Lower leg skin (tissue), 4 donors: ENCODE measurements at regions not wholly inside any gene's neighbourhood (a gene's known extent, or its start where the extent isn't known, plus 50 kb on each side); places are given as distances from the start of the nearest gene placed in this dataset.

Experiments
- DNase-seq, 2 donors: peaks; one replicate each; pipeline ENCODE4 v3.0.0-alpha.2; 2019; ENCODE audit warnings: low spot score in 2 of 2
- H3K4me3 ChIP-seq: fragments of 200-600 bp; sonication (generic); 2 replicates; pipeline ENCODE4 v1.5.1; 2017; ENCODE audit warnings: mild to moderate bottlenecking, low read depth; ENCODE audit not compliant: poor library complexity, severe bottlenecking
- CTCF ChIP-seq, 3 donors: fragments of 450-650 bp; IDR thresholded peaks; one replicate each; pipeline ENCODE4 v1.5.1; 2016; ENCODE audit warnings: antibody characterized with exemption in 3 of 3, mild to moderate bottlenecking in 3 of 3, moderate library complexity in 2 of 3
- POLR2A ChIP-seq, 2 donors: fragments of 450-650 bp; IDR thresholded peaks; one replicate each; pipeline ENCODE4 v1.6.1; 2016 to 2017; ENCODE audit warnings: antibody characterized with exemption in 2 of 2, mild to moderate bottlenecking in 1 of 2, moderate library complexity in 1 of 2
- WGBS, 2 donors: methylation state at CpG; one replicate each; pipeline ENCODE4 v1.1.5; 2018; 5-methylcytosine and 5-hydroxymethylcytosine counted together
- intact Hi-C: fragments of 100-400 bp; cut with DNase I; formaldehyde crosslinking; loops from one replicate; pipeline ENCODE4 v1.15.0; 2023; ENCODE audit warnings: low total_unique reads

- TF ChIP-seq CTCF (IDR thresholded peaks at IDR 0.05), result no peak
- TF ChIP-seq POLR2A (IDR thresholded peaks at IDR 0.05), result no peak
- H3K4me3 ChIP-seq, result no peak overlapping the region
- intact Hi-C loops, result loop anchor here (1.0 kb wide), 1 partner anchor 24 kb away; no protein-coding TSS in a partner anchor
- no peak for DNase-seq
Measured at GRCh38 chr2:34419856-34420255, 820.8 kb upstream of the FAM98A start.

- intact Hi-C loops, result no loop called here
- WGBS, 2 donors, result 55 to 60% methylated on average over 2 of the region's 2 CpGs
- H3K4me3 ChIP-seq, result no peak overlapping the region
- TF ChIP-seq POLR2A (IDR thresholded peaks at IDR 0.05) (no peak), CTCF (IDR thresholded peaks at IDR 0.05) (no peak)
- DNase-seq, result no peak
Measured at GRCh38 chr2:34416856-34417255, 817.8 kb upstream of the FAM98A start.

DNA sequence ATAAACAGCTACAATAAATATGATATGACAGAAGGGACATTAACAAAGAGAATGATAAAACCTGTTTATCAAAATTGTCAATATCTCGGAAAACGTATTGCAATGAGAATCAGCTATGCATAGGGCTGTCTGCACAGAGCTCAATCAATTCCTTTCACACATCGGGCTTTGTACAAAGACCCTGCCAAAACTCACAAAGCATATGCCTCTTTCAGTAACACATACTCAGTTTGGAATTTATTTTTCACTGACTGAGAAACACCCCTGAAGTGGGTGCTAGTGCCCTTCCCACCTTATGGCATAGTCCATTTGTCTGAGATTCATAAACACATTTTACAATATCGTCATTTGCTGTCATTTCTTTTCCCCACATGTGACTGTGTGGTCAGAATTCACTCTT lies 815.8 kb upstream of the FAM98A start:
- TF ChIP-seq CTCF (IDR thresholded peaks at IDR 0.05) (no peak), POLR2A (IDR thresholded peaks at IDR 0.05) (no peak)
- intact Hi-C loops, result no loop called here
- WGBS, 2 donors, result 78 to 86% methylated on average over 4 of the region's 4 CpGs

DNA sequence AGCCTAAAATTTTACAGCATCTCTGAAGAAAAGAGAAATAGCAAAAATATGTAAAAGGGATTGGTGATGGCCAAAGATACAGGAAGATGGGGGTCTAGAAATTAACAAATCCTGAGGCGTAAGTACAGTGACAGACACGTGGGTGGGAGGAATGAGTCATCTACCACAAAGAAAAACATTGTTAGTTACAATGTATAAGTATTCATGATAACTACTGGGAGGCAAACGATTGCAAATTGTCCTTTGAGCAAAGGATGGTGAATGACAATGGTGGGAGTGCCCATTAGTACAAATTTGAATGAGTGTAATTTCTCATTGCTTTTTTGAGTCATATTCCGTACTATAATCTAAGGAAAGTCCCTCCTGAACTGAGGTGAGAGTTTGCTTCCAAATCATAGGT lies 809.0 kb upstream of the FAM98A start:
- TF ChIP-seq CTCF (IDR thresholded peaks at IDR 0.05), result no peak
- no peak for TF ChIP-seq POLR2A (IDR thresholded peaks at IDR 0.05)
- 36 to 38% methylated on average over 4 of the region's 4 CpGs for WGBS, 2 donors
- intact Hi-C loops, result no loop called here
- no peak overlapping the region for H3K4me3 ChIP-seq
- no peak for DNase-seq

More for the DNA sequence above, 815.8 kb upstream of the FAM98A start:
- H3K4me3 ChIP-seq, result no peak overlapping the region
- DNase-seq, result no peak

GRCh38 chr2:34403512-34403911 lies 804.4 kb upstream of the FAM98A start:
- WGBS, 2 donors, result 85% methylated on average over 2 of the region's 2 CpGs
- no peak for DNase-seq
- intact Hi-C loops, result no loop called here
- no peak overlapping the region for H3K4me3 ChIP-seq
- TF ChIP-seq POLR2A (IDR thresholded peaks at IDR 0.05) (no peak), CTCF (IDR thresholded peaks at IDR 0.05) (no peak)

DNA sequence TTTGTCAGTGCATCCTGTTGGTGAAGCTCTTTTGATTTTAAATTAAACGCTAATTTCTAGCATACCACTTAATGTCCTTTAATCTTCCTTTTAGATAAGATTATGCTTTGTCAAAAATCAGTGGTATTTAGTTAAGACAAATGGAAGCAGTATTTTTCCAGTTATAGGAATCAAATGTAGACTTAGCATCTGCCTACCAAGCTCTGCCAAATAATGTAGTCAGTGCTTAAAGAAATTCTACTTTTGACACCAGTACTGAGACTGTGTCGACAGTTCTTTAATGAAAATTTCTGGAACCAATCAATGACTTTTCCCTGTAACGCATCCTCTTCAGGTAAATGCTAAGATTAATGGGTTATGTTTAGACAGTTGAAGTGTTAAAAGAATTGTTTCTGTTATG lies 803.3 kb upstream of the FAM98A start:
- no peak overlapping the region for H3K4me3 ChIP-seq
- DNase-seq, result no peak
- intact Hi-C loops, result no loop called here
- TF ChIP-seq POLR2A (IDR thresholded peaks at IDR 0.05) (no peak), CTCF (IDR thresholded peaks at IDR 0.05) (no peak)
- 87 to 89% methylated on average over 3 of the region's 3 CpGs for WGBS, 2 donors
